Kidney (tissue), 13 donors: ENCODE measurements at regions not wholly inside any gene's neighbourhood (a gene's known extent, or its start where the extent isn't known, plus 50 kb on each side); places are given as distances from the start of the nearest gene placed in this dataset.

Experiments used
- DNase-seq, 5 donors: peaks; one replicate each; pipeline ENCODE4 v3.0.0-alpha.2; 2013 to 2020
- FAIRE-seq: peaks from 2 replicates; lab custom pipeline; 2012; peaks lifted over from hg19 to GRCh38; lab: Jason Lieb, UNC
- H3K27ac ChIP-seq, 2 donors: one replicate each; pipeline ENCODE4 v1.7.0; 2013; ENCODE audit warnings: low read depth in 2 of 2, low read length in 2 of 2, inconsistent platforms in 1 of 2
- H3K27me3 ChIP-seq: one replicate; pipeline ENCODE4 v1.7.1; 2013; ENCODE audit warnings: low read length, inconsistent platforms; ENCODE audit not compliant: control insufficient read depth, insufficient read depth
- H3K36me3 ChIP-seq, 3 donors: one replicate each; pipeline versions ENCODE4 v1.7.0 to v1.7.1; 2013; ENCODE audit warnings: low read length in 3 of 3, control low read depth in 1 of 3, inconsistent platforms in 1 of 3; ENCODE audit not compliant: insufficient read depth in 3 of 3, control insufficient read depth in 2 of 3
- H3K4me1 ChIP-seq, 3 donors: one replicate each; pipeline versions ENCODE4 v1.7.0 to v1.7.1; 2013; ENCODE audit warnings: low read length in 3 of 3, inconsistent platforms in 1 of 3, low read depth in 1 of 3; ENCODE audit not compliant: control insufficient read depth in 2 of 3, insufficient read depth in 2 of 3
- H3K4me3 ChIP-seq, 3 donors: one replicate each; pipeline versions ENCODE4 v1.7.0 to v1.8.1; 2013; ENCODE audit warnings: low read length in 3 of 3, control low read depth in 1 of 3, inconsistent platforms in 1 of 3
- H3K9ac ChIP-seq, 3 donors: one replicate each; pipeline versions ENCODE4 v1.7.0 to v1.7.1; 2013; ENCODE audit warnings: low read length in 3 of 3, control low read depth in 1 of 3, inconsistent platforms in 1 of 3
- H3K9me3 ChIP-seq, 3 donors: one replicate each; pipeline versions ENCODE4 v1.7.0 to v1.7.1; 2013; ENCODE audit warnings: low read length in 3 of 3, control low read depth in 1 of 3, inconsistent platforms in 1 of 3; ENCODE audit not compliant: control insufficient read depth in 2 of 3, insufficient read depth in 1 of 3
- CTCF ChIP-seq: IDR thresholded peaks from 3 replicates; pipeline ENCODE4 v1.5.1; 2012; ENCODE audit warnings: mild to moderate bottlenecking, moderate library complexity, borderline replicate concordance; ENCODE audit not compliant: insufficient read depth; ENCODE audit errors: extremely low read depth
- intact Hi-C: fragments of 100-400 bp; cut with DNase I; formaldehyde crosslinking; loops from one replicate; pipeline ENCODE4 v1.11.1; 2022
- donor health status: control.
- donor health status: control.
- donor health status: control.
- donor health status: control.
- donor health status: control.
- donor health status: DM: yes; HTN: yes; CAD: no.
- donor health status: Normal renal cell carcinoma (clear cell type).

- no peaks in the 10 kb centered on the region for H3K9me3 ChIP-seq
- DNase-seq: no peak
- FAIRE-seq: no peak
- no peak overlapping the region for H3K27ac ChIP-seq
- peaks cover 0 to 5% (median 0%) of the 10 kb centered on the region in 3 donors for H3K4me1 ChIP-seq
- H3K4me3 ChIP-seq: no peak overlapping the region
- no peaks in the 10 kb centered on the region for H3K36me3 ChIP-seq
- no peak overlapping the region for H3K9ac ChIP-seq
- intact Hi-C loops: no loop called here
- H3K27me3 ChIP-seq: no peaks in the 10 kb centered on the region
- TF ChIP-seq CTCF: no peak
Observed at GRCh38 chr2:105611333-105611637, 133.4 kb upstream of the NCK2 start.

- Histone ChIP-seq H3K4me3 (no peak overlapping the region), H3K9me3 (no peaks in the 10 kb centered on the region), H3K4me1 (peaks cover 0 to 5% (median 0%) of the 10 kb centered on the region in 3 donors), H3K9ac (no peak overlapping the region), H3K27me3 (no peaks in the 10 kb centered on the region), H3K27ac (no peak overlapping the region), H3K36me3 (no peaks in the 10 kb centered on the region)
- intact Hi-C loops: no loop called here
- DNase-seq (peak in 1 of 5 donors; percentile 33), FAIRE-seq (no peak)
- no peak for TF ChIP-seq CTCF
Observed at GRCh38 chr2:105610576-105611332, 134.0 kb upstream of the NCK2 start.

- peaks cover 0 to 5% (median 2%) of the 10 kb centered on the region in 3 donors for H3K4me1 ChIP-seq
- no peaks in the 10 kb centered on the region for H3K27me3 ChIP-seq
- intact Hi-C loops: no loop called here
- no peak for FAIRE-seq
- no peak for DNase-seq
- H3K27ac ChIP-seq: no peak overlapping the region
- no peak overlapping the region for H3K4me3 ChIP-seq
- H3K9me3 ChIP-seq: no peaks in the 10 kb centered on the region
- no peaks in the 10 kb centered on the region for H3K36me3 ChIP-seq
- no peak for TF ChIP-seq CTCF
- no peak overlapping the region for H3K9ac ChIP-seq
Observed at GRCh38 chr2:105609746-105610402, 134.8 kb upstream of the NCK2 start.
